SU-DHL-6 (cell line): ENCODE measurements at regions not wholly inside any gene's neighbourhood (a gene's known extent, or its start where the extent isn't known, plus 50 kb on each side); places are given as distances from the start of the nearest gene placed in this dataset.
"Not testable (repeated sequence)": the region's sequence is repeated elsewhere in the genome, so short reads cannot be mapped to it uniquely, and the experiment has no call there.

Experiments
- H2AFZ ChIP-seq: fragments of 200-600 bp; sonication (generic); 2 replicates; pipeline ENCODE4 v1.6.1; 2014; ENCODE audit warnings: low read depth, mild to moderate bottlenecking, moderate library complexity, mixed read lengths, antibody characterized with exemption, low read length; ENCODE audit not compliant: severe bottlenecking
- H3F3A ChIP-seq: fragments of 200-600 bp; shearing (Covaris generic); 2 replicates; pipeline ENCODE4 v1.6.0; 2016; ENCODE audit warnings: antibody characterized with exemption, mild to moderate bottlenecking; ENCODE audit not compliant: insufficient read depth
- H3K27ac ChIP-seq: fragments of 200-600 bp; sonication (generic); 2 replicates; pipeline ENCODE4 v1.5.1; 2016; ENCODE audit warnings: low read depth, mild to moderate bottlenecking, low read length, moderate library complexity, mixed read lengths
- H3K27me3 ChIP-seq: fragments of 200-600 bp; sonication (generic), shearing (Covaris generic); 2 replicates; pipeline ENCODE4 v1.6.0; 2014; ENCODE audit warnings: mild to moderate bottlenecking, low read length
- H3K36me3 ChIP-seq: fragments of 200-600 bp; sonication (generic); 2 replicates; pipeline ENCODE4 v1.6.1; 2014; ENCODE audit warnings: mild to moderate bottlenecking, low read length, mixed read lengths
- H3K4me2 ChIP-seq: fragments of 300-600, 200-600 bp; shearing (Covaris generic), sonication (generic); 2 replicates; pipeline ENCODE4 v1.6.0; 2014; ENCODE audit warnings: low read length, low read depth, mild to moderate bottlenecking; ENCODE audit not compliant: poor library complexity, severe bottlenecking
- H3K4me3 ChIP-seq: fragments of 200-600 bp; sonication (generic); 2 replicates; pipeline ENCODE4 v1.5.1; 2014; ENCODE audit warnings: antibody characterized with exemption, low read length, mild to moderate bottlenecking, mixed read lengths; ENCODE audit not compliant: insufficient read depth, poor library complexity, severe bottlenecking
- H3K79me2 ChIP-seq: fragments of 200-600 bp; sonication (generic); 2 replicates; pipeline ENCODE4 v1.6.1; 2014; ENCODE audit warnings: mild to moderate bottlenecking, low read length, moderate library complexity; ENCODE audit not compliant: insufficient read depth
- H3K9ac ChIP-seq: fragments of 200-600 bp; sonication (generic); 2 replicates; pipeline ENCODE4 v1.7.0; 2014; ENCODE audit warnings: mild to moderate bottlenecking, low read length
- H3K9me2 ChIP-seq: fragments of 200-600 bp; sonication (generic); replicated peaks from 2 replicates; pipeline ENCODE4 v1.6.1; 2014; ENCODE audit warnings: low read length; ENCODE audit not compliant: insufficient read depth
- H3K9me3 ChIP-seq: fragments of 200-600 bp; sonication (generic); 2 replicates; pipeline ENCODE4 v1.6.1; 2014; ENCODE audit warnings: low read length, mixed read lengths; ENCODE audit not compliant: insufficient read depth
- H4K20me1 ChIP-seq: fragments of 200-600 bp; sonication (generic); 2 replicates; pipeline ENCODE4 v1.6.1; 2014; ENCODE audit warnings: low read depth, mild to moderate bottlenecking, antibody characterized with exemption, low read length, moderate library complexity, mixed read lengths
- CTCF ChIP-seq: fragments of 200-600 bp; sonication (generic); IDR thresholded peaks from one replicate; pipeline ENCODE4 v1.5.1; 2017; ENCODE audit warnings: antibody characterized with exemption, mild to moderate bottlenecking, low read length, moderate library complexity; ENCODE audit not compliant: insufficient read depth, poor library complexity, severe bottlenecking
- EZH2phosphoT487 ChIP-seq: fragments of 200-600 bp; sonication (generic), shearing (Covaris generic); conservative IDR thresholded peaks from 2 replicates; pipeline ENCODE4 v1.6.1; 2018; ENCODE audit warnings: mild to moderate bottlenecking, antibody characterized with exemption, low read length, moderate library complexity, mixed read lengths

- Histone ChIP-seq H4K20me1 (no peaks in the 10 kb centered on the region), H3K4me2 (no peak overlapping the region), H3K9me2 (no peaks in the 10 kb centered on the region), H3K9me3 (no peaks in the 10 kb centered on the region), H3K4me3 (no peak overlapping the region), H3K79me2 (no peaks in the 10 kb centered on the region), H3K9ac (no peak overlapping the region), H3F3A (no peaks in the 10 kb centered on the region), H3K36me3 (no peaks in the 10 kb centered on the region), H3K27ac (no peak overlapping the region), H2AFZ (no peak overlapping the region), H3K27me3 (no peaks in the 10 kb centered on the region)
- TF ChIP-seq EZH2phosphoT487 (no peak), CTCF (no peak)
Observed at GRCh38 chr16:87156195-87156594, 161.0 kb downstream of the C16orf95 start.

- H3K9ac ChIP-seq = no peak overlapping the region
- TF ChIP-seq EZH2phosphoT487 (no peak), CTCF (no peak)
- H3K4me2 ChIP-seq = no peak overlapping the region
- H3K27ac ChIP-seq = no peak overlapping the region
- H3K9me2 ChIP-seq = no peaks in the 10 kb centered on the region
- H3K79me2 ChIP-seq = no peaks in the 10 kb centered on the region
- H3F3A ChIP-seq = no peaks in the 10 kb centered on the region
- no peak overlapping the region for H2AFZ ChIP-seq
- H3K36me3 ChIP-seq = no peaks in the 10 kb centered on the region
- no peak overlapping the region for H3K4me3 ChIP-seq
- H3K27me3 ChIP-seq = no peaks in the 10 kb centered on the region
- H3K9me3 ChIP-seq = no peaks in the 10 kb centered on the region
- H4K20me1 ChIP-seq = no peaks in the 10 kb centered on the region
Observed at GRCh38 chr16:87160234-87160636, 157.0 kb downstream of the C16orf95 start.

- no peaks in the 10 kb centered on the region for H3F3A ChIP-seq
- H3K4me3 ChIP-seq = no peak overlapping the region
- H4K20me1 ChIP-seq = no peaks in the 10 kb centered on the region
- no peaks in the 10 kb centered on the region for H3K9me2 ChIP-seq
- H3K27ac ChIP-seq = no peak overlapping the region
- TF ChIP-seq CTCF = no peak
- no peak for TF ChIP-seq EZH2phosphoT487
- no peak overlapping the region for H3K4me2 ChIP-seq
- no peaks in the 10 kb centered on the region for H3K79me2 ChIP-seq
- H3K36me3 ChIP-seq = no peaks in the 10 kb centered on the region
- H3K27me3 ChIP-seq = no peaks in the 10 kb centered on the region
- no peak overlapping the region for H3K9ac ChIP-seq
- no peak overlapping the region for H2AFZ ChIP-seq
- no peaks in the 10 kb centered on the region for H3K9me3 ChIP-seq
Observed at GRCh38 chr16:87160701-87161337, 156.4 kb downstream of the C16orf95 start.

GRCh38 chr16:87161410-87161809 lies 155.8 kb downstream of the C16orf95 start:
- H3K79me2 ChIP-seq, H3K9me3 ChIP-seq, H4K20me1 ChIP-seq, H3K9me2 ChIP-seq, H3F3A ChIP-seq, H3K9ac ChIP-seq, H3K4me2 ChIP-seq, H3K27ac ChIP-seq, H2AFZ ChIP-seq, H3K36me3 ChIP-seq, H3K4me3 ChIP-seq, H3K27me3 ChIP-seq: not testable (repeated sequence)
